HG03442 (cell line): ENCODE measurements at regions not wholly inside any gene's neighbourhood (a gene's known extent, or its start where the extent isn't known, plus 50 kb on each side); places are given as distances from the start of the nearest gene placed in this dataset.

Source experiments
- ATAC-seq: cut with Tn5 transposase; IDR thresholded peaks from one replicate; pipeline ENCODE4 v1.9.1; 2021; ENCODE audit warnings: mild to moderate bottlenecking, moderate library complexity; ENCODE audit not compliant: unreplicated experiment

GRCh38 chr2:151197184-151198108 lies 64.2 kb downstream of the RBM43 start:
- no peak for ATAC-seq

- ATAC-seq: no peak
Observed at GRCh38 chr2:151193576-151193975, 68.1 kb downstream of the RBM43 start.

- no peak for ATAC-seq
Observed at GRCh38 chr2:151192681-151193080, 69.0 kb downstream of the RBM43 start.

- ATAC-seq: no peak
Observed at GRCh38 chr2:151191001-151191400, 70.7 kb downstream of the RBM43 start.

GRCh38 chr2:151189125-151189524 lies 72.5 kb downstream of the RBM43 start:
- ATAC-seq: no peak

GRCh38 chr2:151186011-151186410 lies 75.7 kb downstream of the RBM43 start:
- ATAC-seq: no peak

GRCh38 chr2:151182899-151183809 lies 78.5 kb downstream of the RBM43 start:
- no peak for ATAC-seq

- ATAC-seq: no peak
Observed at GRCh38 chr2:151182396-151182795, 79.3 kb downstream of the RBM43 start.

GRCh38 chr2:151181524-151181923 lies 80.1 kb downstream of the RBM43 start:
- no peak for ATAC-seq

GRCh38 chr2:151180123-151180522 lies 81.5 kb downstream of the RBM43 start:
- ATAC-seq: no peak

- ATAC-seq: no peak
Observed at GRCh38 chr2:151178207-151178606, 83.5 kb downstream of the RBM43 start.

GRCh38 chr2:151177756-151178155 lies 83.9 kb downstream of the RBM43 start:
- no peak for ATAC-seq

- ATAC-seq: no peak
Observed at GRCh38 chr2:151176661-151177060, 85.0 kb downstream of the RBM43 start.

GRCh38 chr2:151175864-151176263 lies 85.8 kb downstream of the RBM43 start:
- no peak for ATAC-seq

GRCh38 chr2:151174127-151174526 lies 87.5 kb downstream of the RBM43 start:
- ATAC-seq: no peak

GRCh38 chr2:151171186-151171585 lies 90.5 kb downstream of the RBM43 start:
- ATAC-seq: no peak

- no peak for ATAC-seq
Observed at GRCh38 chr2:151166410-151166809, 95.3 kb downstream of the RBM43 start.

GRCh38 chr2:151165105-151165684 lies 96.5 kb downstream of the RBM43 start:
- no peak for ATAC-seq

GRCh38 chr2:151161821-151162551 lies 99.7 kb downstream of the RBM43 start:
- no peak for ATAC-seq

- no peak for ATAC-seq
Observed at GRCh38 chr2:151159109-151159662, 102.5 kb downstream of the RBM43 start.
